ENCODE measurements at regions not wholly inside any gene's neighbourhood (a gene's known extent, or its start where the extent isn't known, plus 50 kb on each side); places are given as distances from the start of the nearest gene placed in this dataset.

DNA sequence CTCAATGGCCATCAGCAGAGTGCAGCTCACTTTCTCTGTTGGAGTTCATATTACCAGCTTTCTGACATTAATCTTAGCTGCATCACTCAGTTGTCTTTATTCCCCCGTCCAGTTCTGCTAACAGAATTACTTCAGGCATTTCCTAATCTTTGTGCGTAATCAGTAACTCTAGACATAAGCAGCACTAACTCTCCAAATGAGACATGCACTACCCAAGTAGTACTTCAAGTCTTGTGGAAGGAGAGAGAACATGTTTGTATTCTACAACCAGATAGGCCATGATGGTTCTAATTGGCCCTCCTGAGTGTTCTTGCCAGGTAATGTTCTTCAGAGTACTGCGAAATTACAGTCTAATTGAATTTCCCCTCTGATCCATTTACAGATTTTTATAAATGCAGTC is 448.5 kb upstream of the RPS6KA3 start:
- TF ChIP-seq, protein P1, sequence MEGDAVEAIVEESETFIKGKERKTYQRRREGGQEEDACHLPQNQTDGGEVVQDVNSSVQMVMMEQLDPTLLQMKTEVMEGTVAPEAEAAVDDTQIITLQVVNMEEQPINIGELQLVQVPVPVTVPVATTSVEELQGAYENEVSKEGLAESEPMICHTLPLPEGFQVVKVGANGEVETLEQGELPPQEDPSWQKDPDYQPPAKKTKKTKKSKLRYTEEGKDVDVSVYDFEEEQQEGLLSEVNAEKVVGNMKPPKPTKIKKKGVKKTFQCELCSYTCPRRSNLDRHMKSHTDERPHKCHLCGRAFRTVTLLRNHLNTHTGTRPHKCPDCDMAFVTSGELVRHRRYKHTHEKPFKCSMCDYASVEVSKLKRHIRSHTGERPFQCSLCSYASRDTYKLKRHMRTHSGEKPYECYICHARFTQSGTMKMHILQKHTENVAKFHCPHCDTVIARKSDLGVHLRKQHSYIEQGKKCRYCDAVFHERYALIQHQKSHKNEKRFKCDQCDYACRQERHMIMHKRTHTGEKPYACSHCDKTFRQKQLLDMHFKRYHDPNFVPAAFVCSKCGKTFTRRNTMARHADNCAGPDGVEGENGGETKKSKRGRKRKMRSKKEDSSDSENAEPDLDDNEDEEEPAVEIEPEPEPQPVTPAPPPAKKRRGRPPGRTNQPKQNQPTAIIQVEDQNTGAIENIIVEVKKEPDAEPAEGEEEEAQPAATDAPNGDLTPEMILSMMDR (conservative IDR thresholded peaks at IDR 0.05; ENCODE audit: low read length) = no peak
- TF ChIP-seq EZH2phosphoT487 (IDR thresholded peaks at IDR 0.05; ENCODE audit: borderline replicate concordance, low read depth, low read length) = no peak
